GM23248 (cell line): ENCODE measurements at regions not wholly inside any gene's neighbourhood (a gene's known extent, or its start where the extent isn't known, plus 50 kb on each side); places are given as distances from the start of the nearest gene placed in this dataset.
A peak's percentile ranks its signal among the peaks of the same experiment; 100 is the strongest.

Experiments used
- DNase-seq: peaks from one replicate; pipeline ENCODE4 v3.0.0-alpha.2; 2015
- H2AFZ ChIP-seq: fragments of 200-600 bp; sonication (generic); 2 replicates; pipeline ENCODE4 v1.6.1; 2016; ENCODE audit warnings: antibody characterized with exemption
- H3F3A ChIP-seq: fragments of 200-600 bp; sonication (generic); 2 replicates; pipeline ENCODE4 v1.6.1; 2016; ENCODE audit warnings: mild to moderate bottlenecking, antibody characterized with exemption, mixed run types; ENCODE audit not compliant: insufficient read depth
- H3K27ac ChIP-seq: fragments of 200-600 bp; sonication (generic); 2 replicates; pipeline ENCODE4 v1.5.1; 2016; ENCODE audit warnings: mild to moderate bottlenecking
- H3K27me3 ChIP-seq: fragments of 200-600 bp; sonication (generic); replicated peaks from 2 replicates; pipeline ENCODE4 v1.6.1; 2016; ENCODE audit warnings: mild to moderate bottlenecking; ENCODE audit not compliant: insufficient read depth
- H3K36me3 ChIP-seq: fragments of 200-600 bp; sonication (generic); 2 replicates; pipeline ENCODE4 v1.6.1; 2016; ENCODE audit warnings: low read depth, mild to moderate bottlenecking
- H3K4me1 ChIP-seq: fragments of 200-600 bp; sonication (generic); 2 replicates; pipeline ENCODE4 v1.6.1; 2016; ENCODE audit warnings: mild to moderate bottlenecking; ENCODE audit not compliant: insufficient read depth
- H3K4me2 ChIP-seq: fragments of 200-600 bp; sonication (generic); one replicate; pipeline ENCODE4 v1.6.1; 2016; ENCODE audit warnings: mild to moderate bottlenecking; ENCODE audit not compliant: unreplicated experiment
- H3K4me3 ChIP-seq: fragments of 200-600 bp; sonication (generic); 2 replicates; pipeline ENCODE4 v1.5.1; 2016; ENCODE audit warnings: mild to moderate bottlenecking
- H3K79me2 ChIP-seq: fragments of 200-600 bp; sonication (generic); 2 replicates; pipeline ENCODE4 v1.6.1; 2016; ENCODE audit warnings: mild to moderate bottlenecking; ENCODE audit not compliant: insufficient read depth
- H3K9ac ChIP-seq: fragments of 200-600 bp; sonication (generic); 2 replicates; pipeline ENCODE4 v1.6.1; 2016; ENCODE audit warnings: mild to moderate bottlenecking
- H3K9me2 ChIP-seq: fragments of 200-600 bp; sonication (generic); 2 replicates; pipeline ENCODE4 v1.6.1; 2016; ENCODE audit warnings: mixed run types, mild to moderate bottlenecking, moderate library complexity; ENCODE audit not compliant: insufficient read depth
- H3K9me3 ChIP-seq: fragments of 200-600 bp; sonication (generic); one replicate; pipeline ENCODE4 v1.6.1; 2017; ENCODE audit warnings: low read depth
- H4K20me1 ChIP-seq: fragments of 200-600 bp; sonication (generic); 2 replicates; pipeline ENCODE4 v1.6.0; 2016; ENCODE audit not compliant: insufficient read depth
- EZH2 ChIP-seq: fragments of 200-600 bp; sonication (generic); IDR thresholded peaks from 2 replicates; pipeline ENCODE4 v1.6.1; 2018; ENCODE audit warnings: antibody characterized with exemption, mild to moderate bottlenecking; ENCODE audit not compliant: insufficient read depth, poor library complexity, severe bottlenecking
- EZH2phosphoT487 ChIP-seq: fragments of 200-600 bp; sonication (generic); IDR thresholded peaks from 2 replicates; pipeline ENCODE4 v1.6.1; 2018; ENCODE audit warnings: antibody characterized with exemption, moderate library complexity, mild to moderate bottlenecking, low read depth; ENCODE audit not compliant: insufficient read depth
- WGBS, 2 experiments: methylation state at CpG; one replicate each; pipeline ENCODE4 v1.1.6; 2015 to 2017; ENCODE audit warnings: low lambda C conversion rate in 2 of 2, low coverage in 1 of 2; ENCODE audit errors: missing lambda C conversion rate in 2 of 2; 5-methylcytosine and 5-hydroxymethylcytosine counted together
- in situ Hi-C: fragments of 300-500 bp; cut with MboI; formaldehyde crosslinking; loops from 2 replicates; pipeline ENCODE4 v1.15.0; 2020

DNA sequence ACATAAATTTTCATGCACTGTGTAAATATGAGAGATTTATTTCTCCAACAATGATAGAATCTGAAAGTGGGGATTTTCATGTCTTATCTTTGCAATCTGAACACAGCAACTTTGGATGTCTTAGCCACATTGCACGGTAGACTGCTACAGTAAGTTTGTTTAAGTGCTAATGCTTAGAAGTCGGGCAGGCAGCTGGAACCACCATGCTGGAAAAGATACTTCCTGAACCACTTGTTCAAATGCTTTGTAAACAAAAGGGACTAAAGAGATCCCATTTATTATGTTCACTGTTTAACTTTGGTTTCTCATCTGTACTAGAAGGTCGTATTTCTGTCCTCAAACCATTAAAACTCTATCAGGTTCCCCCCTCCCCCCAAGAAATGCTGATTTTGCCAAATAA lies 555.9 kb upstream of the DIPK2B start:
- TF ChIP-seq EZH2 (no peak), EZH2phosphoT487 (no peak)
- Histone ChIP-seq H3K4me2 (peak overlapping the region; percentile 48), H3K27ac (peak overlapping the region; percentile 97), H3K36me3 (peaks cover 64% of the 10 kb centered on the region), H3K79me2 (peaks cover 94% of the 10 kb centered on the region), H2AFZ (no peak overlapping the region), H4K20me1 (no peaks in the 10 kb centered on the region; the same call in 1 of the 2 replicates), H3K9me3 (no peaks in the 10 kb centered on the region), H3K4me1 (peaks cover 70% of the 10 kb centered on the region), H3K9ac (peak overlapping the region; percentile 25; the same call in 1 of the 2 replicates), H3K9me2 (no peaks in the 10 kb centered on the region), H3K4me3 (peak overlapping the region; percentile 49), H3F3A (peaks cover 95% of the 10 kb centered on the region), H3K27me3 (no peaks in the 10 kb centered on the region)
- in situ Hi-C loops, result no loop called here
- no peak for DNase-seq
- 78 to 87% methylated on average over 3 of the region's 3 CpGs for WGBS, 2 experiments

DNA sequence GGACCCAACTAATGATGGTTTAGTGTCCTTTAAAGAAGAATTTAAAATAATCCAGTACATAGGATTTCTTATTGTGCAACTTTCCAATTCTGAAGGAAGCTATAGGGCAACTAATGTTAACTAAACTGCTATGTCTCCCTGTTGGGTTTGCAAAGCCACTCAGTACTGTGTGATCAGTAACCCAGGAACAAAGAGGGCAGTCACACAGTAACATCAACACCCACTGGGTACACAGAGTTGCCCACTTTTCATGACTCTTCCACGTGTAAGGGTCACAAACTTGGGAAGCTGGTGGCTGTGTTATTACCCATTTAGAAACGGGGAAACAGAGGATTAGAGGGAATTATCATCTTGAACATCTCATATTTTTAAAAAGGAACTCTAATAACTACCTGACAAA lies 555.0 kb upstream of the DIPK2B start:
- no peaks in the 10 kb centered on the region for H3K9me3 ChIP-seq
- no peaks in the 10 kb centered on the region for H3K9me2 ChIP-seq
- no peak overlapping the region for H3K4me2 ChIP-seq
- in situ Hi-C loops, result no loop called here
- H4K20me1 ChIP-seq, result no peaks in the 10 kb centered on the region; the same call in 1 of the 2 replicates
- H3K4me3 ChIP-seq, result 0 out of 2 replicates have a peak overlapping the region, but pooled peaks have one; percentile 49
- 0 out of 2 replicates have a peak overlapping the region, but pooled peaks have one; percentile 25 for H3K9ac ChIP-seq
- H3F3A ChIP-seq, result peaks cover 95% of the 10 kb centered on the region
- DNase-seq, result no peak
- peaks cover 64% of the 10 kb centered on the region for H3K36me3 ChIP-seq
- TF ChIP-seq EZH2, result no peak
- TF ChIP-seq EZH2phosphoT487, result no peak
- H3K4me1 ChIP-seq, result peaks cover 70% of the 10 kb centered on the region
- 21 to 35% methylated on average over 2 of the region's 2 CpGs for WGBS, 2 experiments
- H3K27ac ChIP-seq, result peak overlapping the region; percentile 97
- H3K27me3 ChIP-seq, result no peaks in the 10 kb centered on the region
- H3K79me2 ChIP-seq, result peaks cover 94% of the 10 kb centered on the region
- no peak overlapping the region for H2AFZ ChIP-seq

DNA sequence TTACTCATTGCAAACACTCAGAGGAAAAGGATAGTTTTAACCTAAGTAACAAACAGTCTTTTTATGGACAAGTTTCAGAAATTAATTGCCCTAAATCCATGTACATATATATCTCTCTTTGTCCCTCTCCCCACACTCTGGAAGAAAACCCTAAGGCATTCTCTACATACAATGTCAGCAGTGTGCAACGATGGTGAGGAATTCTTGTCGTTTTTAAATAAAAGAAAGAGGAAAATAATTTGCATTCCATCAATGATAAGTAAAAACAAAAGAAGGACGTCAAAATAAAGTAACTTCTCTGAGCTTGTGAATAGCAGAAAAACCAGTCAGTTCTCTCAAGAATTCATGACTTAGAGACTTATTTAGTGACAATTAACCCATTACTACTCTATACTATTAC lies 550.5 kb upstream of the DIPK2B start:
- peak overlapping the region; percentile 61 for H3K4me2 ChIP-seq
- no peak overlapping the region for H2AFZ ChIP-seq
- peaks cover 94% of the 10 kb centered on the region for H3K79me2 ChIP-seq
- H3K27me3 ChIP-seq, result no peaks in the 10 kb centered on the region
- peak overlapping the region; percentile 15; the same call in 1 of the 2 replicates for H3K4me3 ChIP-seq
- TF ChIP-seq EZH2phosphoT487 (no peak), EZH2 (no peak)
- no peaks in the 10 kb centered on the region for H3K9me2 ChIP-seq
- peaks cover 65% of the 10 kb centered on the region for H3K36me3 ChIP-seq
- H3K9ac ChIP-seq, result peak overlapping the region; percentile 50
- no peaks in the 10 kb centered on the region for H3K9me3 ChIP-seq
- in situ Hi-C loops, result no loop called here
- 33 to 40% methylated on average over 3 of the region's 3 CpGs for WGBS, 2 experiments
- no peak for DNase-seq
- H3K4me1 ChIP-seq, result peaks cover 67% of the 10 kb centered on the region
- H3K27ac ChIP-seq, result peak overlapping the region; percentile 64
- H4K20me1 ChIP-seq, result no peaks in the 10 kb centered on the region
- peaks cover 93% of the 10 kb centered on the region for H3F3A ChIP-seq

DNA sequence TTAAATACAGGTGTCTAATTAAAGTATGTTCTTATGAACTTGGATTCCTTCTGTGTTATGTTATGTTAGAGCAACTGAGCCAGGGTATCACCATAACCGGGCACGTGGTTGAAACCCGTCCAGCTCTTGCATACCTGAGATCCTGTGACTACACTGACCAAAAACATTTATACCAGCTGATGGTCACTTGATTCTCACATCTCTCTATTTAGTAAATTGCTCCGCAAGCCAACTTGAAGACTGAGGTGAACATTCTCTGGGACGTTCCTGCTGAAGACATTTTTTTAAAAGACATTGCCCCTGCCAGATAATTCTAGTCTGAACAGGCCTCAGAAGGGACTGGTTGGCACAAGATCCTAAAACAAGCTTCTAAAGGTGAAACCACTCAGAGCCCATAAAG lies 550.0 kb upstream of the DIPK2B start:
- H3K4me1 ChIP-seq, result peaks cover 67% of the 10 kb centered on the region
- WGBS, 2 experiments, result 69 to 70% methylated on average over 5 of the region's 5 CpGs
- H3K27ac ChIP-seq, result peak overlapping the region; percentile 64
- peak overlapping the region; percentile 61 for H3K4me2 ChIP-seq
- no peaks in the 10 kb centered on the region for H3K9me2 ChIP-seq
- H3K9ac ChIP-seq, result peak overlapping the region; percentile 50
- peak; percentile 6 for DNase-seq
- no peaks in the 10 kb centered on the region for H3K27me3 ChIP-seq
- TF ChIP-seq EZH2phosphoT487 (no peak), EZH2 (no peak)
- H3K79me2 ChIP-seq, result peaks cover 94% of the 10 kb centered on the region
- peaks cover 93% of the 10 kb centered on the region for H3F3A ChIP-seq
- no peaks in the 10 kb centered on the region for H4K20me1 ChIP-seq
- peaks cover 70% of the 10 kb centered on the region for H3K36me3 ChIP-seq
- in situ Hi-C loops, result no loop called here
- H2AFZ ChIP-seq, result no peak overlapping the region
- H3K9me3 ChIP-seq, result no peaks in the 10 kb centered on the region
- H3K4me3 ChIP-seq, result peak overlapping the region; percentile 15; the same call in 1 of the 2 replicates
